T-helper 2 cell (primary cell): ENCODE measurements at regions not wholly inside any gene's neighbourhood (a gene's known extent, or its start where the extent isn't known, plus 50 kb on each side); places are given as distances from the start of the nearest gene placed in this dataset.

ENCODE experiments used
- DNase-seq, 5 experiments: peaks; one replicate each; pipeline versions ENCODE4 v3.0.0 to v3.0.0-alpha.2; 2012 to 2022

- no peak for DNase-seq
Observed at GRCh38 chr2:158732573-158733429, 62.3 kb upstream of the DAPL1 start.

DNA sequence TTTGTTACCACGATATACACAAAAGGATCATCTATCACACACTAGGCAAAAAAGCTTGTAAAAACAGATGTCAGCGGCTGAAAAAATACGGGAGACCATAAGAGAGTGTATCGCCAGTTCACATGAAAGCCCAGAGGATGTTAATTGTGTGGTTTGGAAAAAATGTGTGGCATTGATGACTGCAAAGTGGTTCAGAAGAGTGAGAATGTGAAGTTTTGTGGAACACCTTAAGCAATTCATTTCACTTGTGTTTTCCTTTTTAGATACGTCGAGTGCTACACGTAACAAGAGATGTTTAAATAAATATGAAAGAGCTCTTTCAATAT lies 61.7 kb upstream of the DAPL1 start:
- DNase-seq = no peak

DNA sequence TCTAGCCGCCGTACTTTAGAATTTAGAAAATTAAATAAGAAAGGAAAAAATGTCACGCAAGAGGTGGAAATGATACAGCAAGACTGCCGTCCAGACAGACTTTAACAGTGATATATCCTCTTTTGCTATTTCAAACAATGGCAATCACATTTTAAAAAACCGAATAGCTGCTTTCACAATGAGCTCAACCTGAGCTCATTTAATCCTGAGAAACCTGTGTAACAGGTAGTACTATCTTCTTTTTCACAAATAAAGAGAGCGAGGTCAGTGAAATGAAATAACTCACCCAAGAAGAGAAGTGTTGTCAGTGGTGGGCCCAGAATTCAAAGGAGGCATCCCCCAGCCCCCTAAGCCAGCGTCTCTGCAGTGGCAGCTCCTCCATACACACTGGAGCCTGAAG lies 60.7 kb upstream of the DAPL1 start:
- no peak for DNase-seq

DNA sequence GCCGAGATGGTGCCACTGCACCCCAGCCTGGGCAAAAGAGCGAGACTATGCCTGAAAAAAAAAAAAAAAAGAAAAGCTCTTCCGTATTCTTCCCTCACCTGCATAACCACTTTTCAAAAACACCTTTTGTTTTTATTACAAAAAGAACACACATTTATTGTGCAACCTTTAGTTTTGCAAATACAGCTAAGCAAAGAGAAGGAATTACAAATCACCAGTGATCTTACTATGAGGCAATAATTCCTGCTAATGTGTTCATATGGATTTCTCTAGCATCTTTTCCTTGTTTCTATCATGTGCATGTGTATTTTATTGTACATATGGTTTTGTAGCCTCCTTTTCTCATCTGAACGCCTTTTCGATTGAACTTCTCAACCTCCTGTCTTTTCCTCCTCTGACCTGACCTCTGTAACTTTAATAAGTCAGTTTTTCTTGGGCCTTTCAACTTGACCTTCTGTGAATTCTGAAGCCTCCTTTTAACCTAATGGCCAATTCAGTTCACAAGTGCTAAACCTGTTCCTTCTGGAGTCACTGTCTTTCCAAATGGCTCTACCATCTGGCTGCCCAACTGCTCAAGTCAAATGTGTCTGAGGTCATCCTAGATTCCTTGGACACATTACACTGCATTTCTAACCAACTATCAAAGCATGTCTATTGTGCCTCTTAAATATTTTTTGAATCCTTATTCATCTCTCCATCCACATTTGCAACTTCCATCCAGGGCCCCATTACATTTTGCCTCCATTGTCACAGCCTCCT lies 59.1 kb upstream of the DAPL1 start:
- DNase-seq = no peak

DNA sequence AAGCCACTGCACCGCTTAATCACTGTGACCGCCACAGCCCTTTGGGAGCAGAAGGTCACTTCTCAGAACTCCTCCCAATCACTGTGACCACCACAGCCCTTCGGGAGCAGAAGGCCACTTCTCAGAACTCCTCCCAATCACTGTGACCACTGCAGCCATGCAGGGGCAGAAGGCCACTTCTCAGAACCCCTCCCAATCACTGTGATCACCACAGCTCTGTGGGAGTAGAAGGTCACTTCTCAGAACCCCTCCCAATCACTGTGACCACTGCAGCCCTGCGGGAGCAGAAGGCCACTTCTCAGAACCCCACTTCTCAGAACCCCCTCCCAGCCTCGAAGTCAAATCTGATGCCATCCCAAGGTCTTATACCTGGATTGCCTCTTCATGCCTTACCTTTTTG lies 56.8 kb upstream of the DAPL1 start:
- no peak for DNase-seq

DNA sequence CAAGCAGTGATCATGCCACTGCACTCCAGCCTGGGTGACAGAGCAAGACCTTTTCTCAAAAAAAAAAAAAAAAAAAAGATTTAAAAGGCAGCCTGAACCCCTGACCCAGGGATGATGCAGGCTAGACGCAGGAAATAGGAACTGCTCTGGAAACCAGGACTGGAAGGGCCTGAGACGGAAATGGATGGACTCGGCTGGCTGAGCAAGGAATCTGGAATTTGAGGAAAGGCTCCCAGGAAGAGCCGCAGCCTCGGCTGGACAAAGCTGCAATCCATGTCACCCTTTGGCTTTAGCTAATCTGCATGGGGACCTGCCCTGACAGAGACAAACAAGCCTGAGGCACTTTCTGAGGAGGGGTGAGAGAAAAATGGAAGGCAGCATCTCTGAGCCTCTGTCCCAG lies 55.0 kb upstream of the DAPL1 start:
- DNase-seq = no peak

DNA sequence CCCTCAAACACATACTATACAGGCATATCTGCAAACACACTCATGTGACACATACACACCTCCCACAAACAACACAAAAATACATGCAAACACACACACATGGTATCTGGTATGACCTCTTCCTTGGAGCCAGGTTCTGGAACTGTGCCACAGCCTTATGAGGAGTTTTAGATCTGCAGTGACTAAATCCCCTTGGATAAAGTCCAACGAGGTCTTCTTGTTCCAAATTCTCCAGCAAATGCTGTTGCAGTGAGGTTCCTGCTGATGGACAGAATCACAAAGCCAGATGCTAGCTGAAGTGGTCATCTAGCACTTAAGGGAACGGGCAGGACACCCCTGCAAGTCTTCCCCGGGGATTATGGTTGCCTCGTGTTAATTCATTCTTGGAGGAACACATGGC lies 54.5 kb upstream of the DAPL1 start:
- no peak for DNase-seq

DNA sequence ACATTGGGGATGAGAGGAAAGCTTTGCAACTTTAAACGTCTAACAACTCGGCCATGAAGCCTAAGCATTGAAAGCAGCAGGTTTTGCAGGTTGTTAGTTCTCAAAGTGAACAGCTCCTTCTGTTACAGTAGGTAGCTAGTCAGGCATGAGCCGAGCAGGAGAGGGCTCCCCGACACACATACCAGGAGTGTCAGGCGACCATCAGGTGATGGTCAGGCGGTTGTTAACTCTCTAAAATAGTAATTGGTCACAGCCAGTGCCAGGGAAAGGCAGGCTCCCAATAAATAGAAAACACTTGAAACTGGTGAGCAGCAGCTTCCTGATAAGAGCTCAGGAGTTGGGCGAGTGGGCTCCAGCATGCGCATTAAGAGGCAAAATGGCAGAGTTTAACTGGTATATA lies 53.5 kb upstream of the DAPL1 start:
- no peak for DNase-seq

GRCh38 chr2:158742536-158742935 lies 52.6 kb upstream of the DAPL1 start:
- no peak for DNase-seq

GRCh38 chr2:158743466-158743865 lies 51.7 kb upstream of the DAPL1 start:
- DNase-seq = no peak

DNA sequence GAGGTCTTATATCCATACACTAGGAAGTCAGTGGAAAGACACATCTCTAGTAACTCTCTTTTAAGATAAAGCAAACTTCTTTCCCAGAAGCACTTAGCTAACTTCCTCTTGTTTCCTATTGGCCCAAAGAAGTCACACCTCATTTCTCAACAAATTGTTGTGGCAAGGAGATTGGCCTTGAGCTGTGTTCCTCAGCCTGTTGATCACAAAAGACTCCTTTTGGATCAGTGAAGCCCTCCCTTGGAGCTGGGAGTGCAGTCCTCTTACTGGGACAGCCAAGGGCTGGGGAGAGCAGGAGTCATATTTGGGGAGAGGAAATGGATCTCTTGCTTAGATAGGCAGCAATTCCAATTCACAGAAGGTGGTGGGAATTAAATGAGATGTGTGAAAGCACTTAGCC lies 51.2 kb upstream of the DAPL1 start:
- no peak for DNase-seq

GRCh38 chr2:158745067-158745865 lies 49.9 kb upstream of the DAPL1 start:
- peak in 1 of 5 experiments; percentile 39 for DNase-seq
